HS-5 (cell line): ENCODE measurements at regions not wholly inside any gene's neighbourhood (a gene's known extent, or its start where the extent isn't known, plus 50 kb on each side); places are given as distances from the start of the nearest gene placed in this dataset.

Experiments used
- DNase-seq: peaks from one replicate; pipeline ENCODE4 v3.0.0-alpha.2; 2012; ENCODE audit warnings: low read depth

DNA sequence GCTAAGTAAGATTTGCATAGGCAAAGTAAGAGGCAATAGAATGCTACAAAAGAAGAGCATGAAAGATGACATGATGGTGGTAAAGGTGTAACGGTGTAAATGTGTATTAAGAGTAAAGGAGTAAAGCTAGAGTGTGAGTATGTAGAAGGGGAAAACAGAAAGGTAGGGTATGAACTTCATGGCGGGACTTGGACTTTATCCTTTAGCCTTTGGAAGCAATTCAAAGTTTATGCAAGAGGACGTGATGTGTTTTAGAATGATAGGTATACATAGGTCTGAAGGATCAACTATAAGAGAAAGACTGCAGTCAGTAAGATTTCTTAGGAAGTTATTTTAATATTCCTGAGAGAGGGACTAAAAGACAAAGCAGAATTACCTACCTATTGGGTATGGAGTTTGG lies 358.0 kb upstream of the FAT3 start:
- no peak for DNase-seq

DNA sequence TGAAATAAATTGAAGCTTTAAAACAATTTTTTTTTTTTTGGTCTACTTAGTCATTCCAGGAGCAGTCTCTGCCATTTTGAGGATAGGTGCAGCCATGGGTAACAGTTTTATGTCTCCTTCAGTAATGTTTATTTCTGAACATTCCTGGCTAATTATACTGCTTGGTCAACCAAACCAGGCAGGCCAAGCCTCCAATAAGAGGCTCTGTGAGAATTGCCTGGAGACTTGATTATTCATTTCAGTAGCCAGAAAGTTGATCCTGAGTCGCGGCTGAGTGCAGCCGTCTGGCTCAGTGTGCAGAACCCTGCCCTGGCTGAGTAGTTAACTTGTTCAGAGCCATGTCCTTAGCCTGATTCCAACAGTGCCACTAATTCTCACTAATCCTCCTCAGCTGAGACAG lies 364.0 kb upstream of the FAT3 start:
- no peak for DNase-seq

DNA sequence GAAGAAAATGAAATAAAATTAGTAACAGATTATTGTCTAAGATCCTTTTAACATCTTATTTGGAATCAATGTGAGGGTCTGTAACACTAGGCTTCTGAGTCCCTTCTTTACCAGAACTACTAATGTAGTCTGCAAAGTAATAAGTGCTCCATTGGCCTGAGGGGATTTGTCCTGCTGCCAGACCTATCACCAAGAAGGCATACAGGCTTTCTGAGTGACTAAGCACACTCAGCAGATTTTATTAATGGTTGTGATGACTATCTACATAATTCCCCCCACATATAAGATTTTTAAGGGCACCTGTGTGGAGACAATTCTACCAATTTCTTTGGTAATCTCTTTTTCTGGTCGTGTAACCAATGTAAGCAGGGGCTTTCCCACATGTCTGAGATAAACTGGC lies 365.0 kb upstream of the FAT3 start:
- no peak for DNase-seq

DNA sequence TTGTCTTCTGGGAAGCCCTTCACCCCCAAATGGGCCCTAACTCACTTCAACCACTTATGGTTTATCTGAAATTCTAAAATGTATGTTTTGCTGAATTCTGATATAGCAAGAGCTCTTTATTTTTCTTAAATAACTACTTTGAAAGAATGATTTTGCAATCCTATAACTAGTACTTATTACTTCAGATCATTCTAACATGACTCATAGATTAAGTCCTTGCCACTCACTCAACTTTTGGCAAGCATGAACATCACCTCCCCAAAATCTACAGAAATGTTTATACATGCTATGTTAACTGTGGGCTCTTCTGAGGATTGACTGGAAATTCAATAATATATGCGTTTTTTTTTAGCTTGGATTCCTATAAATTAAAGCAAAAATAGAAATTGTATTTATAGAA lies 367.4 kb upstream of the FAT3 start:
- no peak for DNase-seq

DNA sequence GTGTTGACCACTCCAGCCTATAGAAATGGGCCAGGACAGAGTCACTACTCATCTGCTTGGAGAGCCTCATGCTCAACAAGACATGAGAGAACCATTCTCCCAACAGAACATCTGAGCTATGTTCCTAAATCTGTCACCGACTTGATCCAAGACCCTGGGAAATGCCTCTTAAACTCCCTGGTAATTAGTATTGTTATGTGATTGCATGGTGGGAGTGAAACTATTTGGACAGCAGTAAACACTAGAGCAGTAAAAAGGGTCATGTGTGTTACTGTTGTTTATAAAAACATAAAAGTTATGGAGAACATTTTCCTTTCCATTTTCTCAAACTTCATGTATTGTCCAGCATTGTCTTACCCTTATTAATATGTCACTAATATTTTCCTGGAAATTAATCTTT lies 369.8 kb upstream of the FAT3 start:
- no peak for DNase-seq

DNA sequence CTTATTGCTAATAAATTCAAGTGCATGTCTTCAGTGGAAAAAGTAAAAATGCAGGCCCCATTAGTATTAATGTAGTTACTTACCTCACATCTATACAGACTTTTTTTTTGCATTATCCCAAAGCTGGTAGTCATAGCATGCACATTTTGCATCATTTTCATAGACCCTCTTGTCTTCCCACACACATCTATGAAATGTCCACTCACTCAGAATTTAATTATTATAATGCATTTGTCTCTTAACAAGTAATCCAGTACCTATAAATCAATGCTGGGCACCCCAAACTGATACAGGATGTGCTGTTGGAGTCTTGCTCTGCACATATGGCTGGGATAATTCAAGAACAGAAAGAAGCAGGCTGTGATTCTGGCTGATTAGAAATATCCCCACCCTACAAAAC lies 370.4 kb upstream of the FAT3 start:
- DNase-seq, result no peak

DNA sequence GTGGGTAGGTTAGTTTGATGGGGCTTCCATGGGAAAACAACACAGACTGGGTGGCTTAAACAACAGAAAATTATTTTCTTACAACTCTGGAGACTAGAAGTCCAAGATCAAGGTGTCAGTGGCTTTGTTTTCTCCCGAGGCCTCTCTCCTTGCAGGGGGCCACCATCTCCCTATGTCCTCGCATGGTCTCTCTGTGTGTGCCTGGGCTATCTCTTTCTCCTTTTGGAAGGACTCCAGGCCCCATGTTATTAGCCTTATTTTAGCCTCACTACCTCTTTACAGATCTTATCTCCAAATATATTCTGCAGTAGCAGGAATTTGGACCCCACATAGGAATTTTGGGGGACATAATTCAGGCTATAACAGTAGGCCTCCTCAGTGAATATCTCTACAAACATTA lies 372.7 kb upstream of the FAT3 start:
- DNase-seq, result no peak

DNA sequence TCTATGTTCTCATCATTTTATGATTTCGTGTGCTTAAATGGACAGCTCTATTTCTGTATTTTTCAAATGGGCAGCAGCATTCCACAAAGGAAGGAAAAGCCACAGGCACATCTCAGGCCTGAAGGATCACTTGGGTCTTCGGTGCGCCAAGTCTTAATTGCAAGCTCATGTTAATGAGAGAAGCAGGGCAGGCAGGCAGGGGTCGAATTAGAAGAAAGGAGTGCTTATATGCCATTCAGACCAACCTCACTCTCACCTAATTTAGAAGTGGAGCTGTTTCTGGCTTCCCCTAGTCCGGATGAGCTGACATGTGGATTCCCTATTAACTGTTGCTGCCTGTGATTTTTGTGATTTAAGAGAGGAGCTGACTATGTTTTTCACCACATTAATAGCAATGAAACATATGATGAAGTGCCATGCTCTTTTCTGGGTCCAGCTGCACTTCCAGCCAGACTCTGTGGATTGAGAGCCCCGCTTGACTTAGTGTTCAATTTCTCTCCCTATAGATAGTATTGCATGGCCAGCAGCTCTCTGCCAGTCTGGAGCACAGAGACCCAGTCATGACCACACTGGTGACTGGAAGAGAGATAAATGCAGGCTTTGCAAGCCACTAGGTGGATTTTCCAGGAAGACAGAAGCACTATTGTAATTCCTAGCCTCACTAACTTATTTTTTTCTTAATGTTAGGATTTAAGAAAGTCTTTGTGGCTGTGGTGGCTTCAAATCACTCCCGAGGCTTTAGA lies 373.9 kb upstream of the FAT3 start:
- no peak for DNase-seq

DNA sequence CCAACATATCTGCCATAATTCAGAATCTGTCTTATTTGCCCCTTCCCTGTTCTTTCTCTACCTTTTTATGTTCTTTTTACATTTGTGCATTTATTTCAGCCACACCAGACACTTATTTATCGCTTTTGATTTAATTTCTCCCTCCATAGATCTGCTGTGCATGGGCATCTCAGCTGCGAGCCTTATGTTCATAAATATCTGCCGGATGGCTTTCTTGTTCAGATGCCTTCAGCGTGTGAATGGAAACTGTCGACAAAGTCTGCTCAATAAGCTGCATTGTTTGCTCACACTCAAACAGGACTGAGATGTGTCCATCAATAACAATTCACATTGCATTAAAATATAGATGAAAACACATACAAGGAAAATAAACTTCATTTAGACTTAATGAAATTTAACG lies 374.6 kb upstream of the FAT3 start:
- DNase-seq, result no peak

DNA sequence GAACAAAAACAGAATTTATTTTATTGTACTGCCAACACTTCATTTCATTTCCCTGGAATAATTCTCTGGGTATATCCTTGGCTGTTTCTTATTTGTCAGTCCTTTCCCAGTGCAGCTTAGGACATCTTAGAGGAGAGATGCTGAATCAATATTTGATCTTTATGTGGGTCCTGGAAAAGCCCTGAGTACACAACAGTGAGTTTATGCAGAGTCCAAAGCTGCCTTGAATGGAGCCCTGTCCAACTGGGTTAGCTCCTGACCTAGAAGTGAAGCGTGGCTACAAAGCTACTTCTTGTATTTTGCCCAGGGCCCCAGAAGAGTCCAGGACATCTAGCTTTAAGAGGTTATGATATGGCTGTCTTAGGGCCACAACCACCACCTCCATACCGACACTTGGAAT lies 378.0 kb upstream of the FAT3 start:
- DNase-seq, result no peak

DNA sequence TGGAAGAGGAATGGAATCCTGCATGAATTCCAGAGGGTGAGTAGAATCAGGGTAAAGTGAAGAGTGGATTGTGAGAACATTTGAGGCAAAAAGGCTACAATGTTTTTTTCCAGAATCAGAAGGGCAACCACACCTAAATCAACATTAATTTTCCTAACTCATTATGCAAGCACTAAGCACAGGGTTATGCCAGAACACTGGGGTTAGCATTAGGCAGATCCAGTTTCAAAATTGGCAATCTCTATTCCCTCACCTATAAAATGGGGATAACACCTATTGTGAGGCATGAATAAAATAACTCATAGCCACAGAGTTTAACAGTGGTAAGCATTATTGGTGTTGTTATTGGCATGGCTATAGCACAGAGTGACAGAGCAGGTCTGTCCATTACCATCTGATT lies 378.6 kb upstream of the FAT3 start:
- DNase-seq, result no peak

DNA sequence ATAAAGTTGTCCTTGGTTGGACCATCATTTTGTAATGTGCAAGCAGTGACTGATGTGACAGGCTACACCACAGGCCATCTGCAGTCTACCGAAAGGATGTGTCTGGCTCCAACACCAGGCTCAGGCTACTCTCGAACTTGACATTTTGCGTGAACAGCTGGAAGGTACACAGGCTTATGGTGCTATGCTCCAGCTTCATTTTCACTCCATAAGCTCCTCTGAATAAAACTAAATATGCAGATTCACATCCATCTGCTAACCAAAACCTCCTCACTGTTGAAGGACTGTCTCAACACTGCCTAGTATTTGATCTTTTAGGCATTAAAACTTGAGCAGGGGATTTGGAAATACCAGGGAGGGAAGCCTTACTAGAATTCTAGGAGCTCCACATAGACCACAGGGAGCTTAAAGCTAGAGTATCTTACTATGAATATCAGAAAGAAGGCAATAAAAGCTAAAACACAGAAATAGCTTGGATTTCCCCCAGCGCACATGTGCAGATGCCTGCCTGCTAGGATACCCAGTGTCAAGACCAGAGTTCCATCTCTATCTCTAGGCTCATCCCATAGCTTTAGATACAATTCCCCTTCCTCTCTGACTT lies 383.9 kb upstream of the FAT3 start:
- DNase-seq, result no peak

DNA sequence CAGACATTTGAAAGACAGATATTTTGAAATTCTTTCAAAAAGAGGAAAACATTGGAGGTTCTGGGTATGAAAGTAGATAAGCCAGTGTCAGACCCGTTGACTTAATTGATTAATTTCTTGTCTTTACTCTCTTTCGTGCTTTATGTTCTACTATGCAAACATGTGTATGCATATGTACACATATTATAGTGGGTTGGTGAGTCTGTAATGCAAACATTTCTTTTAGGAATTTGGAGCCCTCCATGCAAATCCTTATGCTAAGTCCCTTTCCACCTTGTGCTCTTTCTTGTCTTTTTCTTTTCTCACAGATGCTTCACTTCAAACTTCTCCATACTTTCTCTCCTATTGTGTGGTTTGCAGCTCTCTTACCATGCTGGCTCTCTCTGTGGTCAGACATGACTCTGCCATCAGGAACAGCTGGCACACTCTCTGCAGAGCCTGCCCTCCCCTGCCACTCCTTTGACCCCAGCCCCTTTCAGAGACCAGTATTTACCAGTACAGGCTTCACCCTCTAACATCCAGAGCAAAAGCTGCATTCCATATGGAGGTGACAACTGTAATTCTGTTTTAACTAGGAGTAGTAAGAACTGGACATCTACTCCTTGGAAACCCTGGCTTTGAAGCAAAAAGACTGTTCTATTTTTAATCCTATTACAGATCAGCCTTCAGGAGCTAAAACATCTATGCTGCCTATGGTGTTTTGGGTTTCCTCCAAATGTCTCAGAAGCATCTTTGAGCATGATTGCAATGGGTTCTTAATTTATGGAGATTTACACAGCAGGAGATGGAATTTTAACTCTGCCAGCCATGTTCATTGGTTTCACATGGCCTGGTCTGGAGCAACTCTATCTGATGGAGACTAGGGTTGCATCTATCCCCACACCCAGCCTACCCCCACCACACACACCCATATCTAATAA lies 386.9 kb upstream of the FAT3 start:
- no peak for DNase-seq

DNA sequence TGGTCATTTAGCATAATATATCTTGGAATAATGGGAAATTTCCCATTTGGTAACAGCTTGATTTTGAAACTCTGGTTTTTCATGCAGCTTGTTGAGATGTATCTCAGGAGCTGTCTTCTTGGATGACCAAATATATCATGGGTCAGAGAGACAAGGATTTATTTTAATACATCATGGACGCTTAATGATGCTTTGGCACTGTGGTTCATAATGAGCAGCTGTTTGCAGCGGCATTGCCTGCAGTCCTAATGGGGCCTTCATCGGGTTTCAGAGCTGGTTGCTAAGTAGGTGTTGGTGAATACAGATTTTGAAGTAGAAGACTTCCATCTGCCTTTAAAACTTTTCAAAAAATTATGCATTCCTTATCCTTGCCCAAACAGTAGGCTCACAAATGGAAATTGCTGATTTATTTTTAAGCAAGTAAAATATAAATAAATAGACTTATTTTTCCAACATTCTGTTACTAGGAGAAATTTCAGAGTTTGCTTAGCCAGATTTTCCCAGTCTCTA lies 389.5 kb upstream of the FAT3 start:
- DNase-seq, result no peak

DNA sequence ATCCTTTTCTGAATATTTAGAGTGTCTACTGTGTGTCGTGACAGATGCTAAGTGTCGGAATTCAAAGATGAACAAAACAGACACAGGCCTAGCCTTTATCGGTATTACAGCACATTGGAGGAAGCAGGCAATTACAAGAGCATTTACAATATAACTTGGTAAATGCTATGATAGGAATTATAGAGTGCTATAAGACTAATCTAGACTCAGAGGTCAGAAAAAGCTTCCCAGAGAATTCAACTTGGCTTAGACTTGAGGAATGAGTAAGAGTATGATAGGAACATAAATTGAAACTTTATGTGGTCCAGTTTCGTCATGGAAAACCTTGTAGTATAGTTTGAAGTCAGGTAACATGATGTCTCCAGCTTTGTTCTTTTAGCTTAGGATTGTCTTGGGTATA lies 395.7 kb upstream of the FAT3 start:
- DNase-seq, result no peak

DNA sequence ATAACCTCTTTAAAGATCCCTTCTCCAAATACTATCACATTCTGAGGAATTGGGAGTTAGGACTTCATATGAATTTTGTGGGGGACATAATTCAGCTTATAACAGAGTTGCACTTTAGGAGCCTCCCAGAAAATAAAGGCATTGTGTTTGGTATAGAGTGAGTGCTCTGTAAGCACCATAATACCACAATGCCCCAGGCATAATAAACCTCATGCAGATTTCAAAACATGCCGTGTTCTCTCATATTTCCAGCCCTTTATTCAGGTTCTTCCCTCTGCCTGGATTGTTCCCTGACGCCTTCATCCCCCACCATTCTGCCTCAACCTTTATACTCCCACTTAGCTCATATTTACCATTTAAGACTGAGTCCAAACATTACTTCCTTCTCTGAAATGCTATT lies 398.8 kb upstream of the FAT3 start:
- DNase-seq, result no peak

DNA sequence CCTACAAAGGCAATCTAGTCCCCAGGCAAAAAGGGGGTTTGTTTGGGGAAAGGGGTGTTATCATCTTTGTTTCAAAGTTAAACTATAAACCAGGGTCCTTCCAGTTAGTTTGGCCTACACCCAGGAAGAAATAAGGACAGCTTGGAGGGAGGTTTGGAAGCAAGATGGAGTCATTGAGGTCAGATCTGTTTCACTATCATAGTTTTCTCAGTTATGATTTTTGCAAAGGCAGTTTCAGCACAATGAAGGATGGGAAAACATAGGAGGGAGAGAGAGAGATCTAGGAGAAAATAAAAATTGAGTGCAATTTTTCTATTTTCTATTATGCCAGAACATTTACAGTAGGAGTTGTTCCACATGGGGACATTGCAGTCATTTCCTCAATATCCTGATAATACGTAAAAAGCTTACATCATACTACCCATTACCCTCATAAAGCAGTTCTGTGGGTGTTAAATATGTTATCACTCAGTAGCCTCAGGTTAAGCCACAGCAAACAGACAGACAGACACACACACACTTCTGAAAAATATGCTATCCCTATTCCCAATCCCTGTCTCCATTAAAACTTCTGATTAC lies 401.3 kb upstream of the FAT3 start:
- no peak for DNase-seq

DNA sequence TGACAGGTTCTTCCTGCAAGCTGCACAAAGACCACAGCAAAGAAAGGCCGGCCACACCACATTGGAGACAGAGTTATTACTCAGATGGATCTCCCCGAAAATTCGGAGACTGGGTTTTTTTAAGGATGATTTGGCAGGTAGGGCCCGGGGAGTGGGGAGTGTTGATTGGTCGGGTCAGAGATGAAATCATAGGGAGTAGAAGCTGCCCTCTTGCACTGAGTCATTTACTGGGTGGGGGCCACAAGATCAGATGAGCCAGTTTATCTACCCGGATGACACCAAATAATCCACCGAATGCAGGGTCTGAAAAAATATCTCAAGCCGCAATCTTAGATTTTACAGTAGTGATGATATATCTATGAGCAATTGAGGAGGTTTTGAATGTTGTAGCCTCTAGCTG lies 401.8 kb upstream of the FAT3 start:
- no peak for DNase-seq

DNA sequence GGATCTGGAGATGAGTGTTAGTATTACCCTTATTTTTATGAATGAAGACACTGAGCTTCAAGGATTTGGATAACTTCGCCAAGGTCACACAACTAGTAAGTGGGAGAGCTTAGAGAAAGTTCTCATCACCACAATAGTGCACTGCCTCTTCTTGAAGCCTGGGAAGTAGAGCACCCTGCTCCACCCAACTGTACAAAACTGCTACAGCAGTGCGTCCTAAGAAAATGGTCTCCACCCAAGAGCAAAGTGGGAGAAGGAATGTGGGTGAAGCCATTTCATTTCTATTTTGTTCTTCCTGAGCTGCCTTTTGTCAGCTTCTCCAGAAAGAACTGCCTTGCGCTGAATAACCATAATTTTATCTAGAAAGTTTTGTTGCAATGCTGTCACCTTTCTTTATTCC lies 403.9 kb upstream of the FAT3 start:
- DNase-seq, result no peak

DNA sequence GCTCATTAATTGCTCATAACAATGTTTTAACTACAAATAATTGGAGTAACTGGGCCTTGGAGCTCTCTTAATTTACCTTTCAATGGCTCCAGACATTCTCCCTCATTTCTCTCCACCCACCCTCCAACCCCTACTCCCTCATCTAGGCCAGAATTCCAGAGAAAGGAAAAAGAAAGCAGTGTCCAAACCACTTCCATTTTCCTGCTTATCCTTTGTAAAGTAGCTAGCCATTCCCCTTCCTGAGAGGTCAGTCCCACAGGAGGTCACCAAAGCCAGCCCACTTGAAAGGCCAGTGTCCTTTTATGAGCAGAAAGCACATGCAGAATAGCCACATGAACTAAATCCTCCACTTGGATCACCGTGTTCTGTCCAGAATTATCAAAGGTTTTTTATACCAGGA lies 404.8 kb upstream of the FAT3 start:
- no peak for DNase-seq

DNA sequence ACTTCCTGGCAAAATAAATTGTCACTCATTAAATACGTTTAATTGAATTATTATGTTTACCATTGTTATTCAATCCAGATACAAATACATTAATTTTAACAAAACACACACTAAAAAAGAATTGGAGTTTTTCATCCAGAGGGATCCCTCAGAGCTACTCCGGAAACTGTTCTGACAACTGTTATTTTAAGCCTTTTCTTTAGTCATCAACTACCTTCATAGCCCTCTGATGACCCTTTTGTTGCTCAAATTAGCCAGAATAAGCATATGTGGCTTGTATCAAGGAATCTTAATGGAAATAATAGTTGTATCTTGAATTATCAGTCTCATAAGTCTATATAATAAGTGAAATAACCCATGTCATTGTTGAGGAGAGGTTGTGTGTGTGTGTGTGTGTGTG lies 405.4 kb upstream of the FAT3 start:
- DNase-seq, result no peak

DNA sequence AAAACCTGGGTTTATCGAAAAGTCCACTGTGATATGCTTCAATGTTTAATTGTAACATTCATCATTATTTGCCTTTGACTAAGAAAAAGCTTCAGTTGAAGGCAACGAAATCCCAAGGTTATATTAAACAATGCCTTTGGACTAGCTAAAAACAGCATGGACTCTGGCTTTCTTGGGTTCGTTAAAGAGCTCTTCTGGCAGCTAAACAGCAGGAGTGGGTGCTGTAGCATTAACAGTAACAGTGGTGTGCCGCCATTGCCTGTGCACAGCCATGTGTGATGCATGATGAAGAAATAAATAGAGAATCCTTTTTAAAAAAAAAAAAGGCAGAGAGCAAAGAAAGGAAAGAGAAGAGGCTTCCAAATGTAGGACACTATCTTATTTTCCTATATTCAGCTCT lies 406.6 kb upstream of the FAT3 start:
- DNase-seq, result no peak

DNA sequence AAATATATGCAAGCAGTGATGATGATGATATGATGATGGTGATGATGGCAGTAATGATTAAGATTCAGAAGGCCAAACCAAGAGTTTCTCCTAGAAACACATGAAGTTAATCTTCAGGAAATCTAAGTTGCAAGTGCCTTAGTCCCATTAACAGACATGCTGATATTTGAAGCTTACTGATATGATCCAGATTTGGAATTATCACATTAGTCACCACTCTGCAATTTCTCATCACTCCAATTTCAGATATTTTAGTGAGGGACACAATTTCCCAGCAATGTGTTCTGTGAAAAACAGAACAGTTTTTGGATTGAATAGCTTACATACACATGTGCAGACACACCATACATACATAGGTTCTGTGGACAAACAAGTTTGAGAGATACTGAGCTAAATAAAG lies 411.4 kb upstream of the FAT3 start:
- no peak for DNase-seq
